Left cardiac atrium (tissue), 4 donors: ENCODE measurements at regions not wholly inside any gene's neighbourhood (a gene's known extent, or its start where the extent isn't known, plus 50 kb on each side); places are given as distances from the start of the nearest gene placed in this dataset.
"Not testable (repeated sequence)": the region's sequence is repeated elsewhere in the genome, so short reads cannot be mapped to it uniquely, and the experiment has no call there.

Source experiments
- ATAC-seq, 2 donors: fragments of 200-7000 bp; cut with Tn5 transposase; one replicate each; pipeline ENCODE4 v1.9.1; 2020; ENCODE audit warnings: mild to moderate bottlenecking in 2 of 2, moderate library complexity in 2 of 2
- DNase-seq: peaks from one replicate; pipeline ENCODE4 v3.0.0-alpha.2; 2020
- intact Hi-C, 2 donors: fragments of 100-400 bp; cut with DNase I; formaldehyde crosslinking; loops; one replicate each; pipeline versions ENCODE4 v1.14.1 to v1.15.1; 2022 to 2023
- donor health status: DM: no; HTN: yes; CAD: no.
- donor health status: DM: no; HTN: yes; CAD: no; lungs with severe emphysema.
- donor health status: DM: yes; HTN: yes; CAD: no.
- donor health status: Dilated cardiomyopathy.

GRCh38 chr7:114086914-114087652, 168.3 kb upstream of the PPP1R3A start:
- peak; percentile 18 for DNase-seq
- intact Hi-C loops, result loop anchor here in 1 of 2 donors (10.0 kb wide), 2 partner anchors 328 to 578 kb away; partner anchors contain the start of gene FOXP2
- ATAC-seq, result no peak

- intact Hi-C loops, result loop anchor here in 1 of 2 donors (10.0 kb wide), 2 partner anchors 328 to 578 kb away; partner anchors contain the start of gene FOXP2
- ATAC-seq, result peak in 1 of 2 donors; percentile 8
Measured at GRCh38 chr7:114086537-114086913, 167.7 kb upstream of the PPP1R3A start.

GRCh38 chr7:114085592-114086501, 167.0 kb upstream of the PPP1R3A start:
- ATAC-seq, result peak; percentile 79 to 89
- intact Hi-C loops, result loop anchor here in 1 of 2 donors (10.0 kb wide), 2 partner anchors 329 to 579 kb away; partner anchors contain the start of gene FOXP2

More at GRCh38 chr7:114086537-114086913, 167.7 kb upstream of the PPP1R3A start:
- peak; percentile 39 for DNase-seq

GRCh38 chr7:114085313-114085591, 166.4 kb upstream of the PPP1R3A start:
- ATAC-seq (no peak), DNase-seq (no peak)
- intact Hi-C loops, result loop anchor here in 1 of 2 donors (10.0 kb wide), 2 partner anchors 330 to 580 kb away; partner anchors contain the start of gene FOXP2

More at GRCh38 chr7:114085592-114086501, 167.0 kb upstream of the PPP1R3A start:
- DNase-seq, result peak; percentile 81

- intact Hi-C loops, result loop anchor here in 1 of 2 donors (10.0 kb wide), 2 partner anchors 330 to 580 kb away; partner anchors contain the start of gene FOXP2
- peak; percentile 46 for DNase-seq
- peak; percentile 21 to 25 for ATAC-seq
Measured at GRCh38 chr7:114084472-114085312, 165.9 kb upstream of the PPP1R3A start.

- intact Hi-C loops, result loop anchor here in 1 of 2 donors (10.0 kb wide), 2 partner anchors 331 to 581 kb away; partner anchors contain the start of gene FOXP2
- ATAC-seq (no peak), DNase-seq (no peak)
Measured at GRCh38 chr7:114084002-114084471, 165.2 kb upstream of the PPP1R3A start.

GRCh38 chr7:114083166-114084001, 164.6 kb upstream of the PPP1R3A start:
- ATAC-seq (no peak), DNase-seq (peak; percentile 38)
- intact Hi-C loops, result loop anchor here in 1 of 2 donors (10.0 kb wide), 2 partner anchors 331 to 581 kb away; partner anchors contain the start of gene FOXP2

- no peak for ATAC-seq
- no peak for DNase-seq
- intact Hi-C loops, result loop anchor here in 1 of 2 donors (10.0 kb wide), 2 partner anchors 332 to 582 kb away; partner anchors contain the start of gene FOXP2
Measured at GRCh38 chr7:114082642-114083165, 163.9 kb upstream of the PPP1R3A start.

- DNase-seq (no peak), ATAC-seq (no peak)
- intact Hi-C loops, result loop anchor here in 1 of 2 donors (10.0 kb wide), 2 partner anchors 333 to 583 kb away; partner anchors contain the start of gene FOXP2
Measured at GRCh38 chr7:114081606-114082425, 163.0 kb upstream of the PPP1R3A start.

- intact Hi-C loops, ATAC-seq, DNase-seq: not testable (repeated sequence)
Measured at GRCh38 chr7:114077158-114077524, 158.3 kb upstream of the PPP1R3A start.

GRCh38 chr7:114076392-114077157, 157.8 kb upstream of the PPP1R3A start:
- DNase-seq, ATAC-seq, intact Hi-C loops: not testable (repeated sequence)

GRCh38 chr7:114073701-114074100, 154.9 kb upstream of the PPP1R3A start:
- DNase-seq (no peak), ATAC-seq (no peak)
- intact Hi-C loops, result no loop called here

GRCh38 chr7:114070246-114070645, 151.4 kb upstream of the PPP1R3A start:
- intact Hi-C loops, result no loop called here
- ATAC-seq, result no peak
- no peak for DNase-seq

GRCh38 chr7:114062810-114063209, 144.0 kb upstream of the PPP1R3A start:
- intact Hi-C loops, result no loop called here
- ATAC-seq (no peak), DNase-seq (no peak)

- DNase-seq (no peak), ATAC-seq (peak in 1 of 2 donors; percentile 26)
- intact Hi-C loops, result no loop called here
Measured at GRCh38 chr7:114051871-114052331, 133.1 kb upstream of the PPP1R3A start.

GRCh38 chr7:114050571-114050970, 131.8 kb upstream of the PPP1R3A start:
- no peak for DNase-seq
- no peak for ATAC-seq
- intact Hi-C loops, result no loop called here
